ENCODE measurements at regions not wholly inside any gene's neighbourhood (a gene's known extent, or its start where the extent isn't known, plus 50 kb on each side); places are given as distances from the start of the nearest gene placed in this dataset.

- TF ChIP-seq CTCF (IDR thresholded peaks at IDR 0.05) = no peak
- no peak for TF ChIP-seq EP300 (IDR thresholded peaks at IDR 0.05)
- no peak for TF ChIP-seq POLR2AphosphoS5 (IDR thresholded peaks at IDR 0.05)
Measured at GRCh38 chr4:181008164-181008563, 1235.0 kb upstream of the TENM3 start.

All from esophagus muscularis mucosa (tissue), 4 donors.